ENCODE measurements at regions not wholly inside any gene's neighbourhood (a gene's known extent, or its start where the extent isn't known, plus 50 kb on each side); places are given as distances from the start of the nearest gene placed in this dataset.

DNA sequence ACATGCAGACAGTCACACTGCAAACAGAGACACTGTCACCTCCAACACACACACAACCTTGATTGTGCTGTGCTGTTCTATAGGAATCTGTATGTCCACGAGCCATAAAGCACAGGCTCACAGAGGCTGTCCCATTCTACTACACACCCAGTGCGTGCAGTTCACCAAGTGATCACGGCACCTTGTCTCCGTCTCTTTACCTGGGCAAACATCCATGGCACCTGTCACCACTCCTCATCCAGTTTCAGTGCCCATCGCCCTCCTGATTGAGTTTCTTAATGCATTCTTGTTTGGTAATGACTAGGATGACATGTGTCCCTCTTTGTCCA lies 65.8 kb upstream of the STMND1 start:
- TF ChIP-seq, protein P1, sequence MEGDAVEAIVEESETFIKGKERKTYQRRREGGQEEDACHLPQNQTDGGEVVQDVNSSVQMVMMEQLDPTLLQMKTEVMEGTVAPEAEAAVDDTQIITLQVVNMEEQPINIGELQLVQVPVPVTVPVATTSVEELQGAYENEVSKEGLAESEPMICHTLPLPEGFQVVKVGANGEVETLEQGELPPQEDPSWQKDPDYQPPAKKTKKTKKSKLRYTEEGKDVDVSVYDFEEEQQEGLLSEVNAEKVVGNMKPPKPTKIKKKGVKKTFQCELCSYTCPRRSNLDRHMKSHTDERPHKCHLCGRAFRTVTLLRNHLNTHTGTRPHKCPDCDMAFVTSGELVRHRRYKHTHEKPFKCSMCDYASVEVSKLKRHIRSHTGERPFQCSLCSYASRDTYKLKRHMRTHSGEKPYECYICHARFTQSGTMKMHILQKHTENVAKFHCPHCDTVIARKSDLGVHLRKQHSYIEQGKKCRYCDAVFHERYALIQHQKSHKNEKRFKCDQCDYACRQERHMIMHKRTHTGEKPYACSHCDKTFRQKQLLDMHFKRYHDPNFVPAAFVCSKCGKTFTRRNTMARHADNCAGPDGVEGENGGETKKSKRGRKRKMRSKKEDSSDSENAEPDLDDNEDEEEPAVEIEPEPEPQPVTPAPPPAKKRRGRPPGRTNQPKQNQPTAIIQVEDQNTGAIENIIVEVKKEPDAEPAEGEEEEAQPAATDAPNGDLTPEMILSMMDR (IDR thresholded peaks at IDR 0.05) = no peak
- TF ChIP-seq POLR2A (IDR thresholded peaks at IDR 0.05) (no peak), POLR2AphosphoS5 (IDR thresholded peaks at IDR 0.05) (no peak)

Measured in prostate gland (tissue), 2 donors.